Esophagus squamous epithelium (tissue), 4 donors: ENCODE measurements at regions not wholly inside any gene's neighbourhood (a gene's known extent, or its start where the extent isn't known, plus 50 kb on each side); places are given as distances from the start of the nearest gene placed in this dataset.

ENCODE experiments used
- CTCF ChIP-seq, 6 experiments: fragments of 450-650 bp in 4 of 6; fragments of 200-600 bp in 2 of 6; sonication (generic) in 2 of 6; IDR thresholded peaks; one replicate each; pipeline ENCODE4 v1.5.1; 2016 to 2019; ENCODE audit warnings: antibody characterized with exemption in 6 of 6, mild to moderate bottlenecking in 4 of 6, moderate library complexity in 4 of 6
- POLR2A ChIP-seq, 4 donors: fragments of 450-650 bp; IDR thresholded peaks; one replicate each; pipeline ENCODE4 v1.6.1; 2017; ENCODE audit warnings: antibody characterized with exemption in 4 of 4, mild to moderate bottlenecking in 4 of 4, moderate library complexity in 3 of 4

GRCh38 chrX:96551322-96551872 lies 133.2 kb upstream of the DIAPH2 start:
- TF ChIP-seq CTCF (IDR thresholded peaks at IDR 0.05) (no peak), POLR2A (IDR thresholded peaks at IDR 0.05) (no peak)
